ENCODE measurements at regions not wholly inside any gene's neighbourhood (a gene's known extent, or its start where the extent isn't known, plus 50 kb on each side); places are given as distances from the start of the nearest gene placed in this dataset.

DNA sequence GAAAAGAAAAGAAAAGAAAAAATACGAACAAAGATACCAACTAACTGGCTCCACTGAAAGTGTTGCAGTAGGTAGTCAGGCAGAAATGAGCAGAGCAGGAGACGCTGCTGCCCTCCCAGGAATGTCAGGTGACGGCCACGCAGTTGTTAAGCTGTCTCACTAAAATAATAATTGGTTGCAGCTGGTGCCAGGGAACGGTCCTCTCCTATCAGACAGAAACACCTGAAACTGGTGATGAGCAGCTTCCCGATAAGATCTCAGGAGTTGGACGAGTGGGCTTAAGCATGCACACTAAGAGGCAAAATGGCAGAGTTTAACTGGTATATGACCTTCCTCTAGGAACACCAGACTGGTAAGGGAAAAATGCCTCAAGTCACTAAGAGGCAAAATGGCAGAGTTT lies 611.1 kb downstream of the ZEB2 start:
- TF ChIP-seq, protein P1, sequence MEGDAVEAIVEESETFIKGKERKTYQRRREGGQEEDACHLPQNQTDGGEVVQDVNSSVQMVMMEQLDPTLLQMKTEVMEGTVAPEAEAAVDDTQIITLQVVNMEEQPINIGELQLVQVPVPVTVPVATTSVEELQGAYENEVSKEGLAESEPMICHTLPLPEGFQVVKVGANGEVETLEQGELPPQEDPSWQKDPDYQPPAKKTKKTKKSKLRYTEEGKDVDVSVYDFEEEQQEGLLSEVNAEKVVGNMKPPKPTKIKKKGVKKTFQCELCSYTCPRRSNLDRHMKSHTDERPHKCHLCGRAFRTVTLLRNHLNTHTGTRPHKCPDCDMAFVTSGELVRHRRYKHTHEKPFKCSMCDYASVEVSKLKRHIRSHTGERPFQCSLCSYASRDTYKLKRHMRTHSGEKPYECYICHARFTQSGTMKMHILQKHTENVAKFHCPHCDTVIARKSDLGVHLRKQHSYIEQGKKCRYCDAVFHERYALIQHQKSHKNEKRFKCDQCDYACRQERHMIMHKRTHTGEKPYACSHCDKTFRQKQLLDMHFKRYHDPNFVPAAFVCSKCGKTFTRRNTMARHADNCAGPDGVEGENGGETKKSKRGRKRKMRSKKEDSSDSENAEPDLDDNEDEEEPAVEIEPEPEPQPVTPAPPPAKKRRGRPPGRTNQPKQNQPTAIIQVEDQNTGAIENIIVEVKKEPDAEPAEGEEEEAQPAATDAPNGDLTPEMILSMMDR (IDR thresholded peaks at IDR 0.05): no peak
- no peak for TF ChIP-seq POLR2A (IDR thresholded peaks at IDR 0.05)

Data from upper lobe of left lung (tissue), 4 donors.